ENCODE measurements at regions not wholly inside any gene's neighbourhood (a gene's known extent, or its start where the extent isn't known, plus 50 kb on each side); places are given as distances from the start of the nearest gene placed in this dataset.

DNA sequence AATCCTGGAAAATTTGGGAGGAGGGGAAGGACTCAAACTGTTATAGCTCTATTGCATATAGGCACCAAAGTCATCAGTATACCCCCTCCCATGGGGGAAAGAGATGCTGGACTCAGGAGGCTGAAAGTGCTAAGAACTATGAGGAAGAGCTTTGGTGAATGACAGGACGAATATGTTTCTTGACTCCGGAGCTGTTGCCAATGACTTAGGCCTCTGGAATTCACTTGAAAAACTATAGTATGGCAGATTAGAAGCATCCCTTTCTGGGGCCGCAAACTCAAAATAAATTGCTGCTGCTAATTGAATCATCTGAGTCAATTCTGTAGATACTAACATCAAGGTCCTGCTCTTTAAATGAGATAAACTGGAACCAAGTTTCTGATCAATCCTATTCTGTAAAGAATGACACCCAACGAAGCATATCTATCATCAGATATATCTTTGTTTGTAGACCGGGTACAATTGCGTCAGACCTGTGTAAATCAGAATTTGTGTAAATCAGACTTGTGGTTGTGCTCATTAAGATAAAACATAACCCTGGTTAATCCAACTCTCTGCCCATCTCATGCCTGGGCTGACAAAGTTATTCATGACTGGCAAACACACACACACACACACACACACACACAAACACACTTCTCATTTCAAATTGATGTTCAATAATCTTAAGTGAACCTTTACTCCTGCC lies 1793.8 kb upstream of the PCDH20 start:
- DNase-seq (ENCODE audit: low read depth in 4 of 4, low spot score in 1 of 4) = no peak

DNA sequence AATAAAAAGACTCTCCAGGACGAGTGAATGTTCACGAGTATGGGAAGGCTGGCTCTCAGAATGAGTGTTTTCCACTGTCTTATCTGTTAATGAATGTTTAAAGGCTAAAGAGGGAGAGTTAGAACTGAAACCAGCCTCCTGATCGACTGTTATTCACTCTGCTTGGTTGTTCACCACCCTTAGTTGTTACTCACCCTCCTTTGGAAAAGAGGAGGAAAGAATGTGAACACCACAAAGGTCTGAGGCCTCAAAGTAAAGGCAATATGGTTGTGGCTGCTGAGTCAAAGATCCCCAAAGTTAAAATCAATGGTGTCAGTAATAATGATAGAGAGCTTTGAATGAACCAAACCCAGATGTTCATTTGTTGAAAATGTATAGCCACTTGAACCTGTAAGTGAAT lies 1793.2 kb upstream of the PCDH20 start:
- no peak for DNase-seq (ENCODE audit: low read depth in 4 of 4, low spot score in 1 of 4)

GRCh38 chr13:63206461-63206860 lies 1790.8 kb upstream of the PCDH20 start:
- DNase-seq (ENCODE audit: low read depth in 4 of 4, low spot score in 1 of 4) = no peak

DNA sequence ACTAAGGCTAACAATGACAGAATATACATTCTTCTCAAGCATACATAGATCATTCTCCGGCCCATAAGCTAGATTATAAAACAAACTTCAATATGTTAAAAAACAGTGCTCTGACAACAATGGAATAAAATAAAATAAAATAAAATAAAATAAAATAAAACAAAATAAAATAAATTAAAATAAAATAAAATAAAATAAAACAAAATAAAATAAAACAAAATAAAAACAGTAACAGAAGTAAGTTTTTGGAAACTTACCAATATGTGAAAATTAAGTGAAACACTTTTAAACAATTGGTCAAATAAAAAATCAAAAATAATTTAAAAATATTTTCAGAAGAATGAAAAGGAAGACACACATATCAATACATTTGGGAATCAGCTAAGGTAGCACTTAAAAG lies 1785.8 kb upstream of the PCDH20 start:
- no peak for DNase-seq (ENCODE audit: low read depth in 4 of 4, low spot score in 1 of 4)

DNA sequence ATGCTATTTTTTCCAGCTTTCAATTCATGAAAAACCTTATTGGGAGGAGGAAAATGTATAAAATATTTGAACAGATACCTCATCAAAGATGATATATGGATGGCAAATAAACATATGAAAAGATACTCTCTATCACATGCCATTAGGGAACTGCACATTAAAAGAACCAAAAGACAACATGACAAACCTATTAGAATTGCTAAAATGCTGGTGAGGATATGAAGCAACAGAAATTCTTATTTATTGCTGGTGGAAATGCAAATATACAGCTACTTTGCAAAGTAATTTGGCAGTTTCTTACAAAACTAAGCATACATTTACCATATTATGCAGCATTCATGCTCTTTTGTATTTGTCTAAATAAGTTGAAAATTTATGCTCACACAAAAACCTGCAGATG lies 1783.9 kb upstream of the PCDH20 start:
- no peak for DNase-seq (ENCODE audit: low read depth in 4 of 4, low spot score in 1 of 4)

- no peak for DNase-seq (ENCODE audit: low read depth in 4 of 4, low spot score in 1 of 4)
These were observed 1782.4 kb upstream of the PCDH20 start for GRCh38 chr13:63198071-63198470.

- no peak for DNase-seq (ENCODE audit: low read depth in 4 of 4, low spot score in 1 of 4)
These were observed 1780.1 kb upstream of the PCDH20 start for GRCh38 chr13:63195726-63196125.

GRCh38 chr13:63190742-63191141 lies 1775.1 kb upstream of the PCDH20 start:
- no peak for DNase-seq (ENCODE audit: low read depth in 4 of 4, low spot score in 1 of 4)

- DNase-seq (ENCODE audit: low read depth in 4 of 4, low spot score in 1 of 4) = no peak
These were observed 1774.6 kb upstream of the PCDH20 start for GRCh38 chr13:63190219-63190618.

DNA sequence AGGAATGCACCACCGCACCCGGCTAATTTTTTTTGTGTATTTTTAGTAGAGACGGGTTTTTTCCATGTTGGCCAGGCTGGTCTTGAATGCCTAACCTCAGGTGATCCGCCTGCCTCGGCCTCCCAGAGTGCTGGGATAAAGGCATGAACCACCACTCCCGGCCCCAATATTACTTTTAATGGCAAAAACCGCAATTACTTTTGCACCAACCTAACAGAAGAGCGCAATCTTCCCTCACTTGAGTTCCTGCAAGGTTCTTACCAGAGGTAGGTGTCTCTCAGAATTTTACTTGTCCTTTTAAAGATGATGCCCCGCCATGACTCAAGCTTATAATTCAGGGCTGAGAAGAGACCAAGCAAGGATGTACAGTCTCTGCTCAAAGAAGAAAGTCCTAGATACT lies 1774.1 kb upstream of the PCDH20 start:
- no peak for DNase-seq (ENCODE audit: low read depth in 4 of 4, low spot score in 1 of 4)

DNA sequence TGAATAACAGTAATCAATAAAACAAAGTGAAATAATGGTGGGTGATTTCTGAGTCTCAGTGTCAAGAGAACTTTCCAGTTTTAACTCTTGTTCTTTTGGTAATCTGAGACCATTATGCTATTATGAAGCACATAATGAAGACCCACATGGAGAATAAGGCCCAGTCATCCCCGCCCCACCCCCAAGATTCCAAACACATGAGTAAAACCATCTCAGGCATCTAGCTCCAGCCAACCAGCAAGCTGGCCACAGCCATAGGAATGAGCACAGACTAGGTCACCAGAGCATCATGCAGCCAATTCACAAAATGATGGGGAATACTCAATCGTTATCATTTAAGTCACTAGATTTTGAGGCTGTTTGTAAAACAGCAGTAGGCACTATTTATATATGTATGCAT lies 1769.0 kb upstream of the PCDH20 start:
- DNase-seq (ENCODE audit: low read depth in 4 of 4, low spot score in 1 of 4) = no peak

- no peak for DNase-seq (ENCODE audit: low read depth in 4 of 4, low spot score in 1 of 4)
These were observed 1759.9 kb upstream of the PCDH20 start for GRCh38 chr13:63175536-63175935.

DNA sequence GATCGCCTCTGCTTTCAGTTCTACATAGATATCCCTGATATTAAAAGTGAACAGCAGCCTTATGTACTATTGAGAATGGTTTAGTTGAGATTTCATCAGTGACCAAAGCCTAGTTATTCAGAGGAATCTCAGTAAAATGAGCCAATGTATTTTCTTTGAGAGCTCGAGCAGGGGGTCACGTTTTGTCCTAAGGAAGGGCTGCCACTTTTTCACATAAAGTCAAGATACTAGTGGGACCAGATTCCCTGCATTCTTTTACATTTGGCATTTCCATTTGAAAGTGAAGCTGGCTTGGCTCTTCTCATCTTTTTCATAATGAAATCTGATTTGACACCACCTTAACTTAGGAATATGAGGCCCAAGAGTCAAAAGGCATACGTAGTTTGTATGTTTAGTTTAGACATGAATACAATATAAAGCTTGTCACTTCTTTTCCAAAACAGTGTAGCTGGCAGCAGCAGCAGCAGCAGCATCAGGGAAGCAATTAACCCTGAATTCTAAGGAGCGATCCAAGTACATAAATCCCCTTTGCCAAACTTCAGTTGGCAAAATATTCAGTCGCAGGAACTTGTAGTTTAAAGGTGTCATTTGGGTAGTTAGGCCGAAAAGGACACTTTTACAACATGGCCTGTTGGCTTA lies 1752.2 kb upstream of the PCDH20 start:
- DNase-seq (ENCODE audit: low read depth in 4 of 4, low spot score in 1 of 4) = no peak

- no peak for DNase-seq (ENCODE audit: low read depth in 4 of 4, low spot score in 1 of 4)
These were observed 1750.7 kb upstream of the PCDH20 start for GRCh38 chr13:63166345-63166744.

DNA sequence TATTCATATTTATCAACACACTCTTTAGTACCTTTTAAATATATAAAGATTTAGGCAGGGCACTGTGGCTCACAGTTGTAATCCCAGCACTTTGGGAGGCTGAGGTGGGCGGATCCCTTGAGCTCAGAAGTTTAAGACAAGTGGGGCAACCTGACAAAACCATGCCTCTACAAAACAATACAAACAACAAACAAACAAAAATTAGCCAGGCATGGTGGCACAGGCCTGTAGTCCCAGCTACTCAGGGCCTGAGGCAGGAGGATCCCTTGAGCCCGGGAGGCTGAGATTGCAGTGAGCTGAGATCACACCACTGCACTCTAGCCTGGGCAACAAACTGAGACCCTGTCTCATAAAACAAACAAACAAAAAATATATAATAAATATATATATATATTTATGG lies 1748.3 kb upstream of the PCDH20 start:
- DNase-seq (ENCODE audit: low read depth in 4 of 4, low spot score in 1 of 4) = no peak

DNA sequence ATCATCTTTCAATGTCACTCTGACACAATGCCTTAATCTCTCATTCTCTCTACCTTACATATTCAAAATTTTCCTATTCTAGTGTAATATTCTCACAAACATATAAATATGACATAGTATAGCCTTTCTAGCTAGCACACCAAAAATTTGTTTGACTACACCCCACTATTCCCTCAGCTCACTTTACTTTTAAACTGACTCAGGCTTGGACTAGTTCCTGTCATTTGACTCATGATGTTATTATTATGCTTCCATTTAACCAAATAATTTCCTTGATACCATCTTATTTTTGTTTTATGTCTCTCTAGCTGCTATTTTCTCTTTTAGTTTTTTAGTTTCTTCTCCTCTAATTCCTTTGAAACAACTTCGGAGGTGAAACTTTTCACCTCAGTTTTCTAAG lies 1745.6 kb upstream of the PCDH20 start:
- DNase-seq (ENCODE audit: low read depth in 4 of 4, low spot score in 1 of 4) = no peak

GRCh38 chr13:63156816-63157215 lies 1741.2 kb upstream of the PCDH20 start:
- DNase-seq (ENCODE audit: low read depth in 4 of 4, low spot score in 1 of 4) = no peak

GRCh38 chr13:63149375-63149774 lies 1733.7 kb upstream of the PCDH20 start:
- no peak for DNase-seq (ENCODE audit: low read depth in 4 of 4, low spot score in 1 of 4)

DNA sequence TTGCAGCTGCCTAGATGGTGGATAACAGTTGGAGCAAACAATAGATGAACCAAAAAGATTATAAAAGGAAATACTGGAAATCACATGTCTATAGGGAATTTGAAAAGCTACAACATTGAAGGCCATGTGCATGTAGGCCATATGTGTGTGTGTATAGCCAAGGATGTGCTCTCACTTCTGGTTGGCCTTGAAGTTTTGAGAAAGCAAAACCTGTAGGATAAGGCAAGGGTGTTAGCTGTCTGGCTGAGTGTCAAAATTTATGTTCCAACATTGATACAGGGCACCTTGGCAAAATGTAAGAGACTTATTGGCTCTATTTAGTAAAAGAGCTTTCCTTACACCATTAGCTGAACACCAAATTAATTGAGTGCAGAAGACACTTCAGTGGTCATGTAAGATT lies 1723.6 kb upstream of the PCDH20 start:
- no peak for DNase-seq (ENCODE audit: low read depth in 4 of 4, low spot score in 1 of 4)

DNA sequence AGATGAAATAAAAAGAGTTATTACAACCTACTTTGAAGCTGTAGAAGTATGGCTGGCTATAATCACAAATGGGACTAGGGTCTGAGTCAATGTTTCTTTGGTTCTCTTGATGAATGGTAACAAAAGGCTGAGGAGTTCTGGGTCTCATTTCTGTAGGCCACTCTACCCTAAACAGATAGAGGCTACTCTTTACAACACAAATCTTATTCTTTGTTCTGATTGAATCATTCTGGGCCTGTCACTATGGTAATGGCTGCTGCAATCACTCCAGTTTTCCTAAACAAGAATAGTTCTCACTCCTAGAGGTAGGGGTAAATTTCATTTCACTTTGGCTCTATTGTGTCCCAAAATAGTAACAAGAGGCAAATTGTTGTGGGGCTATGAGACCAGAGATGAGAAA lies 1714.3 kb upstream of the PCDH20 start:
- DNase-seq (ENCODE audit: low read depth in 4 of 4, low spot score in 1 of 4) = no peak

GRCh38 chr13:63128716-63129115 lies 1713.1 kb upstream of the PCDH20 start:
- no peak for DNase-seq (ENCODE audit: low read depth in 4 of 4, low spot score in 1 of 4)

- DNase-seq (ENCODE audit: low read depth in 4 of 4, low spot score in 1 of 4) = no peak
These were observed 1709.2 kb upstream of the PCDH20 start for GRCh38 chr13:63124863-63125262.

DNA sequence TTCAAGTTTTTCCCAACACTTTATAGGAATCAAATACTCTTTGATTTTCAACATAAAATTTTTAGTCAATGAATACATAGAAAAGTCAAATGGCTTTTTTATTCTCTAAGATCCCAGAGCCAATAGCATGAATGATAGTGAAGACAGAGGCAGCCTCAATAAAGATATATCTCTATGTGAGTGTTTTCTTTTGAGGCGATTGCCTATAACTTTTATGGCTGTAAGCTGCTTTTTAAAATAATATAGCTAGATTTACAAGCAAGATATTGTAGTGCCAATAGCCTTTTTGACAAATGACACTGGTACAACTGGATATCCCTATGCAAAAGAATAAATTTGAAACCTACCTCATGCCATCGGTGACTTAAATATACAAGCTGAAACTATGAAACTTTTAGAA lies 1705.2 kb upstream of the PCDH20 start:
- no peak for DNase-seq (ENCODE audit: low read depth in 4 of 4, low spot score in 1 of 4)
